HCT116 (cell line): ENCODE measurements at regions not wholly inside any gene's neighbourhood (a gene's known extent, or its start where the extent isn't known, plus 50 kb on each side); places are given as distances from the start of the nearest gene placed in this dataset.

Source experiments
- CBX3 ChIP-seq: IDR thresholded peaks from 2 replicates; pipeline ENCODE4 v1.6.1; 2012; ENCODE audit warnings: low read depth
- CEBPB ChIP-seq: IDR thresholded peaks from 2 replicates; pipeline ENCODE4 v1.6.1; 2012; ENCODE audit warnings: low read depth
- EZH2 ChIP-seq: fragments of 200-600 bp; sonication (generic); IDR thresholded peaks from 2 replicates; pipeline ENCODE4 v1.6.1; 2017; ENCODE audit warnings: antibody characterized with exemption, mixed run types
- JUND ChIP-seq: IDR thresholded peaks from 2 replicates; pipeline ENCODE4 v1.6.1; 2012
- MAX ChIP-seq: IDR thresholded peaks from 2 replicates; pipeline ENCODE4 v1.6.1; 2012
- POLR2A ChIP-seq: IDR thresholded peaks from 2 replicates; pipeline ENCODE4 v1.7.0; 2011; ENCODE audit warnings: borderline replicate concordance; ENCODE audit not compliant: insufficient read depth, insufficient read length; ENCODE audit errors: extremely low read depth
- POLR2AphosphoS5 ChIP-seq: IDR thresholded peaks from 2 replicates; pipeline ENCODE4 v1.6.1; 2011; ENCODE audit warnings: mild to moderate bottlenecking, low read depth, low read length, moderate library complexity
- REST ChIP-seq: IDR thresholded peaks from 2 replicates; pipeline ENCODE4 v1.6.1; 2012; ENCODE audit warnings: low read depth
- SIN3A ChIP-seq: IDR thresholded peaks from 2 replicates; pipeline ENCODE4 v1.6.1; 2012; ENCODE audit warnings: low read depth
- TCF7L2 ChIP-seq: IDR thresholded peaks from 2 replicates; pipeline ENCODE4 v1.7.0; 2011; ENCODE audit warnings: borderline replicate concordance, inconsistent platforms; ENCODE audit not compliant: insufficient read depth, insufficient read length; ENCODE audit errors: extremely low read depth
- YY1 ChIP-seq: IDR thresholded peaks from 2 replicates; pipeline ENCODE4 v1.6.1; 2011; ENCODE audit warnings: low read length, low read depth, moderate library complexity, mild to moderate bottlenecking; ENCODE audit not compliant: insufficient replicate concordance; ENCODE audit errors: extremely low read depth
- TF ChIP-seq, protein P1 (sequence below), 3 experiments: fragments of 200-600 bp in 1 of 3; sonication (generic) in 1 of 3; IDR thresholded peaks in 2 of 3; conservative IDR thresholded peaks in 1 of 3; 2 replicates each; pipeline ENCODE4 v1.5.1; 2012 to 2017; ENCODE audit warnings: low read depth in 2 of 3, low read length in 2 of 3, antibody characterized with exemption in 1 of 3, borderline replicate concordance in 1 of 3, control low read depth in 1 of 3, mild to moderate bottlenecking in 1 of 3, mixed read lengths in 1 of 3, mixed run types in 1 of 3, moderate library complexity in 1 of 3; ENCODE audit not compliant: insufficient read depth in 1 of 3

GRCh38 chr1:14372526-14372925 lies 226.0 kb upstream of the KAZN start:
- TF ChIP-seq MAX (no peak), TCF7L2 (no peak), POLR2A (no peak), CEBPB (no peak), SIN3A (no peak), POLR2AphosphoS5 (no peak), REST (no peak), JUND (no peak), EZH2 (no peak), CBX3 (no peak), YY1 (no peak)
- TF ChIP-seq, protein P1, sequence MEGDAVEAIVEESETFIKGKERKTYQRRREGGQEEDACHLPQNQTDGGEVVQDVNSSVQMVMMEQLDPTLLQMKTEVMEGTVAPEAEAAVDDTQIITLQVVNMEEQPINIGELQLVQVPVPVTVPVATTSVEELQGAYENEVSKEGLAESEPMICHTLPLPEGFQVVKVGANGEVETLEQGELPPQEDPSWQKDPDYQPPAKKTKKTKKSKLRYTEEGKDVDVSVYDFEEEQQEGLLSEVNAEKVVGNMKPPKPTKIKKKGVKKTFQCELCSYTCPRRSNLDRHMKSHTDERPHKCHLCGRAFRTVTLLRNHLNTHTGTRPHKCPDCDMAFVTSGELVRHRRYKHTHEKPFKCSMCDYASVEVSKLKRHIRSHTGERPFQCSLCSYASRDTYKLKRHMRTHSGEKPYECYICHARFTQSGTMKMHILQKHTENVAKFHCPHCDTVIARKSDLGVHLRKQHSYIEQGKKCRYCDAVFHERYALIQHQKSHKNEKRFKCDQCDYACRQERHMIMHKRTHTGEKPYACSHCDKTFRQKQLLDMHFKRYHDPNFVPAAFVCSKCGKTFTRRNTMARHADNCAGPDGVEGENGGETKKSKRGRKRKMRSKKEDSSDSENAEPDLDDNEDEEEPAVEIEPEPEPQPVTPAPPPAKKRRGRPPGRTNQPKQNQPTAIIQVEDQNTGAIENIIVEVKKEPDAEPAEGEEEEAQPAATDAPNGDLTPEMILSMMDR (IDR thresholded peaks at IDR 0.05 in 2 of 3, conservative IDR thresholded peaks at IDR 0.05 in 1 of 3; ENCODE audit: borderline replicate concordance in 1 of 3, insufficient read depth in 1 of 3, low read depth in 2 of 3, low read length in 2 of 3): no peak
